ENCODE measurements at regions not wholly inside any gene's neighbourhood (a gene's known extent, or its start where the extent isn't known, plus 50 kb on each side); places are given as distances from the start of the nearest gene placed in this dataset.

DNA sequence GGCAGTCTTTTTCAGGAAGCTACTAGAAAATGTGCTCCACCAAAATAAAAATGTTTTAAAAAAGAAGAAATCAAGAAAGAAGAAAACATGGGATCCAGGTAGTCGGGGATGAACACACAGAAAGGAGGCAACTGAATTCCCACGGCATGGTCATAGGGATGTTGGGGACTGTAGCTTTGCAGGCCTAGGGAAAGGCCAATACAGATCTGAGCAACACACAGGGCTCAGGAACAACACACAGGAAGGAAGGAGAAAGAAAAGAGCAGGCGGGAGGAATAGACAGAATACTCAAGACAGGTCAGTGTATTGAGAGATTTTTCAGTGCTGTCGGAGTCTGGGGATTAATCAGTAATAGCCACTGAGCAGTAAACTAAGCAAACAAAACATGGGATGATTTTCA lies 142.7 kb upstream of the SYT6 start:
- TF ChIP-seq, protein P1, sequence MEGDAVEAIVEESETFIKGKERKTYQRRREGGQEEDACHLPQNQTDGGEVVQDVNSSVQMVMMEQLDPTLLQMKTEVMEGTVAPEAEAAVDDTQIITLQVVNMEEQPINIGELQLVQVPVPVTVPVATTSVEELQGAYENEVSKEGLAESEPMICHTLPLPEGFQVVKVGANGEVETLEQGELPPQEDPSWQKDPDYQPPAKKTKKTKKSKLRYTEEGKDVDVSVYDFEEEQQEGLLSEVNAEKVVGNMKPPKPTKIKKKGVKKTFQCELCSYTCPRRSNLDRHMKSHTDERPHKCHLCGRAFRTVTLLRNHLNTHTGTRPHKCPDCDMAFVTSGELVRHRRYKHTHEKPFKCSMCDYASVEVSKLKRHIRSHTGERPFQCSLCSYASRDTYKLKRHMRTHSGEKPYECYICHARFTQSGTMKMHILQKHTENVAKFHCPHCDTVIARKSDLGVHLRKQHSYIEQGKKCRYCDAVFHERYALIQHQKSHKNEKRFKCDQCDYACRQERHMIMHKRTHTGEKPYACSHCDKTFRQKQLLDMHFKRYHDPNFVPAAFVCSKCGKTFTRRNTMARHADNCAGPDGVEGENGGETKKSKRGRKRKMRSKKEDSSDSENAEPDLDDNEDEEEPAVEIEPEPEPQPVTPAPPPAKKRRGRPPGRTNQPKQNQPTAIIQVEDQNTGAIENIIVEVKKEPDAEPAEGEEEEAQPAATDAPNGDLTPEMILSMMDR (IDR thresholded peaks at IDR 0.05), result no peak
- no peak for TF ChIP-seq POLR2AphosphoS5 (IDR thresholded peaks at IDR 0.05)
- TF ChIP-seq POLR2A (IDR thresholded peaks at IDR 0.05), result no peak
- no peaks in the 10 kb centered on the region for H3K27me3 ChIP-seq (replicated peaks; ENCODE audit: insufficient read depth)
- H3K9me3 ChIP-seq, result no peaks in the 10 kb centered on the region
- H3K36me3 ChIP-seq, result no peaks in the 10 kb centered on the region
- H3K4me1 ChIP-seq (replicated peaks), result no peaks in the 10 kb centered on the region
- H3K27ac ChIP-seq, result no peak overlapping the region
- no peak overlapping the region for H3K4me3 ChIP-seq
- no peak for DNase-seq (ENCODE audit: low spot score)
- 87% methylated on average over 4 of the region's 4 CpGs for WGBS
- intact Hi-C loops (cut with DNase I), result loop anchor here (5.0 kb wide), 1 partner anchor 314 kb away; no protein-coding TSS in a partner anchor

DNA sequence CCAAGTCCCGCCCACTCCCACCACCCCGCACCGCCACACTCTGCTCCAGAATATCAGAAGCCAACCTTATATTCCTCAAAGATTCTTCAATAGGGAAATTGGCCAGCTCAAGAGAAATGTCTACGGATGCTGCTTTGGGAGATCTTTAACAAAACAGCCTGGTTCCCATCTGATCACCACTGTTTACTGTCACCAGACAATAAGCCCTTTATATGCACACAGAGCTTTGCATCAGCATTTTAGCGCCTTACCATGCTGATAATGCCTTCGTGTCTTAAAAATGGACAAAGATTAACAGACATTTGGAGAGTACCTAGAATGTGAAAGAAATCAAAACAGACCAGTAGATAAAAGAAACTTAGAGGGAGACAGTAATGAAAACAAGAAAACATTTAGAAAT lies 141.7 kb upstream of the SYT6 start:
- no peak for DNase-seq (ENCODE audit: low spot score)
- intact Hi-C loops (cut with DNase I), result loop anchor here (5.0 kb wide), 1 partner anchor 313 kb away; no protein-coding TSS in a partner anchor

DNA sequence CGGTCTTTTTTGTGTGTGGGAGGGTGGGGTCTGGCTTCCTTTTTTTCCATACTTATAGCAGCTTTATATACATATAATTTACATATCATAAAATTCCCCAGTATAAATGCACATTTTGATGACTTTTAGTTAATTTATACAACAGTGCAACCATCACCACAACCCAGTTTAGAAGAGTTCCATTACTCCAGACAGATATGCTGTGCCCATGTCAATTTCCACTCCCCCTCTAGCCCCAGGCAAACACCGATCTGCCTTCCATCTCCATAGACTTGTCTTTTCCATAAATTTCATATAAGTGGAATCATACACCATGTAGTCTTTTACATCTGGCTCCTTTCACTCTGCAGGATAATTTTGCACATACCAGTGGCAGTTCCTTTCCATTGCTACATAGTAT lies 139.2 kb upstream of the SYT6 start:
- intact Hi-C loops (cut with DNase I), result no loop called here
- TF ChIP-seq POLR2AphosphoS5 (IDR thresholded peaks at IDR 0.05) (no peak), POLR2A (IDR thresholded peaks at IDR 0.05) (no peak)
- TF ChIP-seq, protein P1 (IDR thresholded peaks at IDR 0.05), result no peak

More for the DNA sequence above, 141.7 kb upstream of the SYT6 start:
- H3K27me3 ChIP-seq (replicated peaks; ENCODE audit: insufficient read depth), result no peaks in the 10 kb centered on the region
- no peaks in the 10 kb centered on the region for H3K9me3 ChIP-seq
- no peaks in the 10 kb centered on the region for H3K4me1 ChIP-seq (replicated peaks)
- WGBS, result 49% methylated on average over 6 of the region's 6 CpGs
- no peak overlapping the region for H3K27ac ChIP-seq
- TF ChIP-seq POLR2AphosphoS5 (IDR thresholded peaks at IDR 0.05) (no peak), POLR2A (IDR thresholded peaks at IDR 0.05) (no peak)
- TF ChIP-seq, protein P1 (IDR thresholded peaks at IDR 0.05), result no peak
- no peaks in the 10 kb centered on the region for H3K36me3 ChIP-seq
- H3K4me3 ChIP-seq, result no peak overlapping the region

DNA sequence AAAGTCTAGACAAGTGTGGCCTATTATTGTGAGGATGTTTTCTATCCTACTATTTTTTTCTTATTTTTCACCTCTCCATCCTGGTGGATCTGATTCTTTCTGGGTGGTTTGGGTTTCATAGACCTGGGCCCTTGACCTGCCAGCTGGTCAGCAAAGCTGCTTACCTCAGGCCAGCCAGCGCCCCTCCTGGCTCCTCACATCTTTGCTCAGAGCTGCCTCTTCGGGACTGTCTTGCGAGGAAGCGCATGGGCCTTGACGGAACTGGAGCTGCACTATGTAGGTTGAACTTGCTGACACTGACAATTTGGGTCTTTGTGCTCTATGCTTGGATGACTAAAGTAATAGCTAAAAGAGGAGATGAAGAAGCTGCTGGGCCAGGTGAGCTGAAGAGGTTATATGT lies 138.5 kb upstream of the SYT6 start:
- no peak overlapping the region for H3K27ac ChIP-seq
- no peaks in the 10 kb centered on the region for H3K36me3 ChIP-seq
- no peak for TF ChIP-seq POLR2A (IDR thresholded peaks at IDR 0.05)
- TF ChIP-seq, protein P1 (IDR thresholded peaks at IDR 0.05), result no peak
- TF ChIP-seq POLR2AphosphoS5 (IDR thresholded peaks at IDR 0.05), result no peak
- no peaks in the 10 kb centered on the region for H3K9me3 ChIP-seq
- H3K4me3 ChIP-seq, result no peak overlapping the region
- intact Hi-C loops (cut with DNase I), result no loop called here
- 93% methylated on average over 5 of the region's 5 CpGs for WGBS
- H3K27me3 ChIP-seq (replicated peaks; ENCODE audit: insufficient read depth), result no peaks in the 10 kb centered on the region
- DNase-seq (ENCODE audit: low spot score), result no peak
- H3K4me1 ChIP-seq (replicated peaks), result no peaks in the 10 kb centered on the region

More for the DNA sequence above, 139.2 kb upstream of the SYT6 start:
- H3K9me3 ChIP-seq, result no peaks in the 10 kb centered on the region
- WGBS, result 94% methylated on average over 2 of the region's 2 CpGs
- no peak overlapping the region for H3K4me3 ChIP-seq
- H3K36me3 ChIP-seq, result no peaks in the 10 kb centered on the region
- no peak overlapping the region for H3K27ac ChIP-seq
- H3K27me3 ChIP-seq (replicated peaks; ENCODE audit: insufficient read depth), result no peaks in the 10 kb centered on the region
- H3K4me1 ChIP-seq (replicated peaks), result no peaks in the 10 kb centered on the region
- DNase-seq (ENCODE audit: low spot score), result no peak

DNA sequence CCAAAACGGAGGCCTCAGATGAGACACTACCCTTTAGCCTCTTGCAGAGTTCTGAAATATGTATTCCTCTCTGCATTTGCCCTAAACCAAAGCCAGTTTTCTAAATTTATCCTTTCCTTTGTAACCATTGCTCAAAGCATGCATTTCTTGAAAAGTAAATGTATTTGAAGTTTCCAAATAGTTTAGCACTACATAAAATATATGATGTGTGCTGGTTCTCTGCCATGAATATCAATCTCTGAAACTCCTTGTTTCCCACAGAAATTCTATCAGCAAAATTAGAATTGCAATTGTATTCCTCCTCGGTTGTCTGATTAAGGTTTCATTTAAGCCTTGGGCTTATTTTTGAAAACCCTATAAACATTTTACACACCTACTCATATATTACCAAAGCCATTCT lies 137.1 kb upstream of the SYT6 start:
- 58% methylated on average over 2 of the region's 2 CpGs for WGBS
- intact Hi-C loops (cut with DNase I), result no loop called here

More for the DNA sequence above, 137.1 kb upstream of the SYT6 start:
- no peak for DNase-seq (ENCODE audit: low spot score)
- Histone ChIP-seq H3K27me3 (replicated peaks; ENCODE audit: insufficient read depth) (no peaks in the 10 kb centered on the region), H3K27ac (no peak overlapping the region), H3K9me3 (no peaks in the 10 kb centered on the region), H3K36me3 (no peaks in the 10 kb centered on the region), H3K4me3 (no peak overlapping the region), H3K4me1 (replicated peaks) (no peaks in the 10 kb centered on the region)
- TF ChIP-seq POLR2A (IDR thresholded peaks at IDR 0.05) (no peak), POLR2AphosphoS5 (IDR thresholded peaks at IDR 0.05) (no peak)
- TF ChIP-seq, protein P1 (IDR thresholded peaks at IDR 0.05), result no peak

Measured in prostate gland (tissue), 2 donors.